ENCODE measurements at regions not wholly inside any gene's neighbourhood (a gene's known extent, or its start where the extent isn't known, plus 50 kb on each side); places are given as distances from the start of the nearest gene placed in this dataset.

DNA sequence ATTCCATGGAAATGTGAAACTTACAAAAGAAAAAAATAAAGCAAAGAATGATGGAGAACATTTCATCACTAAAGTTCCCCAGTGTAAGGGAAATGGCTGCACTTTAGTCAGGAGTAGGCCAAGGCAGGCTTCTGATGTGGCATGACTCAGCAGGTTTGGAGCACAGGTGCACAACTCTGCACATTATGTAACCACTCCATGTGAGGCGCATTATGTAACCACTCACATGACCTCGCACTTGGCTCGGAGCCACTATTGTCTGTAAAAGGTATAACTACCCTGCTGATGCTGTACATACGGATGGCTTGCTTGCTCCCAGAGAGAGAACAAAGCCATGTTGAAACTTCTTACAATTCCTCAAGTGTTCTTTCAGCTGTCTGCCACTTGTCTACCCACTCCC is 727.6 kb downstream of the TRAM1L1 start:
- TF ChIP-seq, protein P1, sequence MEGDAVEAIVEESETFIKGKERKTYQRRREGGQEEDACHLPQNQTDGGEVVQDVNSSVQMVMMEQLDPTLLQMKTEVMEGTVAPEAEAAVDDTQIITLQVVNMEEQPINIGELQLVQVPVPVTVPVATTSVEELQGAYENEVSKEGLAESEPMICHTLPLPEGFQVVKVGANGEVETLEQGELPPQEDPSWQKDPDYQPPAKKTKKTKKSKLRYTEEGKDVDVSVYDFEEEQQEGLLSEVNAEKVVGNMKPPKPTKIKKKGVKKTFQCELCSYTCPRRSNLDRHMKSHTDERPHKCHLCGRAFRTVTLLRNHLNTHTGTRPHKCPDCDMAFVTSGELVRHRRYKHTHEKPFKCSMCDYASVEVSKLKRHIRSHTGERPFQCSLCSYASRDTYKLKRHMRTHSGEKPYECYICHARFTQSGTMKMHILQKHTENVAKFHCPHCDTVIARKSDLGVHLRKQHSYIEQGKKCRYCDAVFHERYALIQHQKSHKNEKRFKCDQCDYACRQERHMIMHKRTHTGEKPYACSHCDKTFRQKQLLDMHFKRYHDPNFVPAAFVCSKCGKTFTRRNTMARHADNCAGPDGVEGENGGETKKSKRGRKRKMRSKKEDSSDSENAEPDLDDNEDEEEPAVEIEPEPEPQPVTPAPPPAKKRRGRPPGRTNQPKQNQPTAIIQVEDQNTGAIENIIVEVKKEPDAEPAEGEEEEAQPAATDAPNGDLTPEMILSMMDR (IDR thresholded peaks at IDR 0.05), result no peak
- TF ChIP-seq EP300 (IDR thresholded peaks at IDR 0.05; ENCODE audit: low read depth), result no peak
- no peak for TF ChIP-seq POLR2A (IDR thresholded peaks at IDR 0.05)
- TF ChIP-seq POLR2AphosphoS5 (IDR thresholded peaks at IDR 0.05), result no peak

All from transverse colon (tissue), 4 donors.